Iris pigment epithelial cell (primary cell): ENCODE measurements at regions not wholly inside any gene's neighbourhood (a gene's known extent, or its start where the extent isn't known, plus 50 kb on each side); places are given as distances from the start of the nearest gene placed in this dataset.
"Not testable (repeated sequence)": the region's sequence is repeated elsewhere in the genome, so short reads cannot be mapped to it uniquely, and the experiment has no call there.

Experiments
- DNase-seq: peaks from one replicate; pipeline ENCODE4 v3.0.0-alpha.2; 2011; ENCODE audit warnings: low read depth

- no peak for DNase-seq
Measured at GRCh38 chr13:40042991-40043390, 387.5 kb downstream of the COG6 start.

- DNase-seq = no peak
Measured at GRCh38 chr13:40043764-40044163, 388.3 kb downstream of the COG6 start.

- DNase-seq = no peak
Measured at GRCh38 chr13:40047322-40047771, 391.9 kb downstream of the COG6 start.

GRCh38 chr13:40048551-40048950, 393.1 kb downstream of the COG6 start:
- no peak for DNase-seq

GRCh38 chr13:40052954-40053353, 397.5 kb downstream of the COG6 start:
- DNase-seq = no peak

- DNase-seq = no peak
Measured at GRCh38 chr13:40053401-40053800, 397.9 kb downstream of the COG6 start.

GRCh38 chr13:40054422-40054821, 399.0 kb downstream of the COG6 start:
- not testable (repeated sequence) for DNase-seq

- DNase-seq = no peak
Measured at GRCh38 chr13:40056898-40057619, 401.6 kb downstream of the COG6 start.

- DNase-seq = peak; percentile 91
Measured at GRCh38 chr13:40058757-40059236, 403.3 kb downstream of the COG6 start.

GRCh38 chr13:40059540-40060232, 404.2 kb downstream of the COG6 start:
- peak; percentile 83 for DNase-seq

- DNase-seq = peak; percentile 96
Measured at GRCh38 chr13:40060296-40061007, 405.0 kb downstream of the COG6 start.

- DNase-seq = peak; percentile 57
Measured at GRCh38 chr13:40061466-40062450, 406.3 kb downstream of the COG6 start.

- no peak for DNase-seq
Measured at GRCh38 chr13:40063278-40063698, 407.8 kb downstream of the COG6 start.

- no peak for DNase-seq
Measured at GRCh38 chr13:40063703-40064102, 408.2 kb downstream of the COG6 start.

GRCh38 chr13:40064154-40065097, 409.0 kb downstream of the COG6 start:
- DNase-seq = peak; percentile 74

GRCh38 chr13:40069173-40070044, 413.9 kb downstream of the COG6 start:
- DNase-seq = peak; percentile 79

GRCh38 chr13:40070357-40070756, 414.9 kb downstream of the COG6 start:
- DNase-seq = no peak

- no peak for DNase-seq
Measured at GRCh38 chr13:40072663-40073120, 417.2 kb downstream of the COG6 start.

GRCh38 chr13:40074338-40074737, 418.9 kb downstream of the COG6 start:
- DNase-seq = peak; percentile 32
